NCI-H2196 (cell line): ENCODE measurements at regions not wholly inside any gene's neighbourhood (a gene's known extent, or its start where the extent isn't known, plus 50 kb on each side); places are given as distances from the start of the nearest gene placed in this dataset.

Experiments
- DNase-seq: peaks from one replicate; lab custom pipeline; 2025; ENCODE audit not compliant: unreplicated experiment; lab: John Stamatoyannopoulos, UW

DNA sequence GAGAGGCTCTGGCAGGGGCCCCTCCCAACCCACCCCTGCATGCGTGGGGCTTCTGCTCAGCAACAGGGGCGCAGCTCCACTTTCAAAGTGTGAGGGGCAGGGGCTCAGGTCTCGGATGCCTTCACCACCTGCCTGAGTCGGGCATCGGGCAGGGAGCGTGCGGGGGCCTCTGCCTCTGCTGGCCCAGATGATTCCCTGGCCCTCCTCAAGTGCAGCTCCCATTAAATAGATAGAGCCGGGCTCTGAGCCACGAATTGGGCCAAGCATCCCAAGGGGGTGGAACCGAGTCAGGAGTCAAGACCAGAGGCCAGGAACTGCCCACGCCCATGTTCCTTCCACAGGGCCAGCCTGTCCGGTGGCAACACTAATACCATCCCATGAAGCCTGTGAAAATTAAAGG is 108.9 kb upstream of the FAM20C start:
- DNase-seq = no peak

DNA sequence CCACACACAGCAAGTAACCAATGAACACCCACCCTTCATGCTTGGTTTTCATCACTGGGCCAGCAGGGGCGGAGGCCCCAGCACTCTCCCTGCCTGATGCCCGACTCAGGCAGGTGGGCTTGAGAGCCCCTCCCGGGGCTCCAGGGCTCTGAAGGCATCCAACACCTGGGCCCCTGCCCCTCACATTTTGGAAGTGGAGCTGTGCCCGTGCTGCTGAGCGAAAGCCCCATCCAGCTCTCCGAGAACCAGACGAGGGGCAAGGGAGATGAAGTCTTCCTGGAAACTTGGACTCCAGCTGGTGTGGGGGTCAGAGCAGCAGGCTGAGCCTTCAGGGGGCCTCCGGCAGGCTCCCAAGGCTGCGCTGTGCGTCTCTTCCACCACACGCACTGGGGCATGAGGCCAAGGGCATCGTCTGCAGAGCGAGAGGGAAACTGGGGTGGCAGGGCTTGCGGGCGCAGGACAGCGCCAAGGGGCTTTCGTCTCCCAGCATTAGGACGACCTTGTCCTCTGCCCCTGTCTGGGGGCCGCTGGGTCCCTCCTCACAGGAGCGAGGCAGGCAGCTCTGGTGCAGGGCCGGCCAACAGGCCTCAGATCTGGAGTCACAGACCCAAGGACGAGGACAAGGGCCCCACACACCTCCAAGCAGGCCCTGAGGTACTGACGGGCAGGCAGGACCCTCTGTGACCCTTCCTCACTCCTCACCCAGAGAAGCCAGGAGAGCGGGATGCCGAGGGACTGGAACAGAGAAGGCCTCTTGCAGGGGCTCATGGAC is 108.3 kb upstream of the FAM20C start:
- DNase-seq = no peak

DNA sequence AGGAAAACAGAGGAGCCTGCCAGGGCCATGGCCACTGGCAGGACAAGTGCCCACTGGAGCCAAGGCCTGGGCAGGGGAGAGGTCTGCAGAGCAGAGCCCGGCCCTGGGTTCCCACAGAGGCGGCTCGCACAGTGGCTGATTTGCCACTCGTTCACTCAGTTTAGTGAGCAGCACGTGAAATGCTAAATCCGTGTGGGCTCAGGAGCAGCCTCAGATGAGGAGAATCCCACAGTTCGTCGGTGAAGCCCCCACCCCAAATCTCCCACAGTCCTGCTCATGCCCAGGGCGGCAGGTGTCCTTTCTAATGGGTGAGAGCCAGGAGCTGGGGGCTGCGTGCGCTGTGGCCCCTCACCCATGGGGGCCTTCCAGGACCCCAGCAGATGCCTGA is 107.7 kb upstream of the FAM20C start:
- DNase-seq = no peak

DNA sequence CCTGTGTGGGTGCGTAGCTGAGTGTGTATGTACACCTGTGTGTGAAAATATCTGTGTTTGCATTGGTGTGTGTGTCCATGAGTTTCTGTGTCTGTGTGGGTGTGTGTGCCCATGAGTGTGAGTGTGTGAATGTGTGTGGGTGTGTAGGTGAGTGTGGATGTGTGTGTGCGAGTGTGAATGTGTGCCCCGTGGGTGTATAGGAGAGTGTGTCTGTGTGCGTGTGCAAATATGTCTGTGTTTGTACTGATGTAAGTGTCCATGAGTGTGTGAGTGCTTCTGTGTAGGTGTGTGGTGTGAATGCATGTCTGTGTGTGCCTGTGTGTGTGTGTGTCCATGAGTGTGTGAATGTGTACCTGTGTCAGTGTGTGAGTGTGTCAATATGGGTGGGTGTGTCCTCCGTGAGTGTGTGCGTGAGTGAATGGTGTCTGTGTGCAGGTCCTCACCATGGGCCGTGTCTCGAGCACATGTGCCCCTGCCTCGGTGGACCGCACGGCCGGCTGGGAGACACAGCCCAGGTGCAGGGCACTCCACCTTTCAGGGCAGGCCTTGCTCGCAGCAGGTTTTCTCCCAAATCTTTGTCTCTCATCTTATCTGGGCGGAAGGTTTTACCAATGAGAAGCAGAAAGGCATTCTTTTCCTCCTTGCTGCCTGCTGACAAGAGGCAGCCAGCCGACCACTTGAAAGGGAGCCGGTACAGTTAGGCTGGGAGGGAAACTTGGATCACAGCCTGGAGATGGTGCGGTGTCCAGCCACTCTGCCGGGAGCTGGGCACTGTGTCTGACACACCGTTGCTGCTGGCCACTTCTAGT is 107.1 kb upstream of the FAM20C start:
- DNase-seq = peak; percentile 48

DNA sequence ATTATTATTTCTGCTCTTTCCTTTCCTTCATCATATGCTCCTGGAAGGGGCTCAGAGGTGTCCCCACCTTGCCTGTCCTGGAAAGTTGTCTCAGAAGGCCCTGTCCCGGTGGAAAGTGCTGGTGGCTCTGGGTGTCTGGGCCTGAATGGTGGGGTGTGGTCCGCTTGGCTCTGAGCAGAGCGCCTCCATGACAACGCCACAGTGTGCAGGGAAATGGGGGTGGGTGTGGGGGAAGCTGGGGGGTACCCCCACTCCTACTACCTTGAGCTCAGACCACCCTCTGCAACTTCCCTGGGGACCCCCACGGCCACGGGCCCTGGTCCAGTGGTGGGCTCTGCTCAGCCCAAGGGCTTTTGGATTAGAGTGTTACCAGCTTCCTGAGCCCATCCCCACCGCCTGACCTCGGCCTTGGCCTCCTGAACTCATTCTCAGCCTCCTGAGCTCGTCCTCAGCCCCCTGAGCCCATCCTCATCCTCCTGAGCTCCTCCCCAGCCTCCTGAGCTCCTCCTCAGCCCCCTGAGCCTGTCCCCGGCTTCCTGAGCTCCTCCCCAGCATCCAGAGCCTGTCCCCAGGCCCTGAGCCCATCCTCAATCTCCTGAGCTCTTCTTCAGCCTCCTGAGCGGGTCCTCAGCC is 106.4 kb upstream of the FAM20C start:
- DNase-seq = no peak

DNA sequence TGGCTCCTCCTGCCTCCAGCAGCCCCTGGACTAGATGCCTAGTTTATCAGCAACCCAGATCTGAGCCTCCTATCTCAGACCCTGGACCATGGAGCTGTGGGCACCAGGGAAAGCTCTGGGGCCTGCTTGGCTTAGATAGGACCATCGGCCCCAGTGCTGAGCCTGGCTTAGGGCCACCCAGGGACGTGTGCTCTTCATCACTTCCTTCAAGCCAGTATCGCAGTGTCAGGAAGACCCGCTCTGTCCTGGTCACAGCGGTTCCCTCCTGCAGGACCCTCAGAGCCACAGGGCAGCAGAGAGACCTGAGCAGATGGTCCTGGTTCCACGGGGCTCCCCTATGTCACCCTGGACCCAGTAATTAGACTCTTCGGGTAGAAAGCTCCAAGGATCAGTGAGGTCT is 105.7 kb upstream of the FAM20C start:
- no peak for DNase-seq

DNA sequence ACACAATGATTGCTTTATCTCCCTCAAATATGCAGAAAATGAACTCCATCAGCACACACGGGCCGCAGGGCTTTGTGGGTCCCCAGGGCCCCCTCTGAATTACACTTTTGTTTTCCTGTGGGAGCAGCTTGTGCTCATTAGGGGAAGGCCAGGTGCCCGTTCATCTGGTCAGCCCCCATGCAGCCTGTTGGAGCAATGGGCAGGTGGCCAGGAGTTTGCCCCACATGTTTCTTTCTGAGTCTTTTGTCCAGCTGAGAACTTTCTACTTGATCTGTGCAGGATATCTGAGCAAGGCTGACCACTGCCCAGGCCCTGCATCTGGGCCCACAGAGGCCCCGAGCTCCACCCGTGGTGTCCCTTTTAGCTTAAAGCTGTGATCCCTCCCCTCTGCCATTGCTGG is 105.3 kb upstream of the FAM20C start:
- DNase-seq = no peak

DNA sequence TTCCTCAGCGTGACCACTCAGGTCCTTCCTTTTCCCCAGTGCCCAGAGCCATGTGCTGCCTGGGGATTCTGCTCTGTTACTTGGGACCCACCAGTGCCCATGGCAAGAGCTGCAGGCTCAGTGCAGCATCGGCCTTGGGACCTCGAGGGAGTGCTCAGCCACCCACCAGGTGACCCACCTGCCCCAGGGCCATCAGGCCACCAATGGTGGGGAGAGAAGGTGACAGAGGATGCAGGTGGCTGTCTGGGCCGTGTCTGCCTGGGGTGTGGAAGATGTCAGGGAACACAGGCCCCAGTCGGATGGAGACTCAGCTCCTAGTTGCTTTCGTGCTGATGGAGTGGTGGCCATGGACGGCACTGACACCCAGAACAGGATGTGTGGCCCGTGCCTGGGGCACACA is 104.7 kb upstream of the FAM20C start:
- no peak for DNase-seq

DNA sequence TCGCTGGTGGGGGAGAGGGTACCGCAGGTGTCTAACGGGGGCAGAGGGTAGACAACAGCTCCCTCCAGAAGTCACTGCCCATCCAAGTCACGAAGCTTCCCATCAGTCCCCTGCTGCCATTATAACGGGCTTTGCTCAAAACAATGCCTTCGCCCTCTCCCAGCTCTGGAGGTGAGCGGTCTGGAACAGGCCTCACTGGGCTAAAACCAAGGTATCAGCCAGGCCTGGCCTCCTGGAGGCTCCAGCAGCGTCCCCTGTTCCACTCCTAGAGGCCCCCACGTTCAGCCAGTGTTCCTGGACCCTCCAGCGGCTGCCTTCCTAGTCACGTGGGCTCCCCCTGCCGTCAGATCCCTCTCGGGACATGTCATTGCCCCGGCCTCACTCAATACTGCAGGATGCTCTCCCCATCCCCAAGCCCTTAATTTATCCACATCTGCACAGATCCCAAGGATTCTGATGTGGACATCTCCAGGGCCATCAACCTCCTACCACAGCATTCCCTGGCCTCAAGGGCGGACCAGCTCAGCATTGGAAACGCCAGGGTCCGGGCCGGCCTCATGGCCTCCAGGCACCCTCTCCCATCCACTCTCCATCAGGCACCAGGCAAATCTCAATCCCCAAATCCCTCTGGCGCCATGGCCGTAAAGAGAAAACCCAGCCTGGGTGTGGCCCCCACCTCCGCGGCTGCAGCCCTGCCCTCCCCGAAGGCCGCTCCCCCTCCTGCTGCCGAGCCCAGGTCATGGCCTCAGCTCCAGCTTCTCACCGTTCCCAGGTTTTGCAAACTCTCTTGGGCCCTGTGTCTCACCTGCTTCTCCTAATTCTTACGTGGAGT is 104.1 kb upstream of the FAM20C start:
- DNase-seq = no peak

DNA sequence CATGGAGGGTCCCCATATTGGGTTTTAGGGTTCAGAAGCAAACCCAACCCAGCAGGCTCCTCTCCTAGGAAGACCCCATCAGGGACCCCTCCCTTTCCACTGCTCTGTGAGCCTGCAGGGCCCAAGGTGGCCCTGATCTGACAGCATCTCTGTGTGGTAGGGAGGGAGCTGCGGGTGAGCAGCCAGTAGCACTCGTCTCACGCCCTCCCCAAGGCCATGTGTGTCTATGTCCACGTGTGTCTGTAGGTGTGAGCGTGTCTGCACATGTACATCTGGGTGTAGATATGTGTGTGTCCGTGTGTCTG is 103.5 kb upstream of the FAM20C start:
- DNase-seq = no peak

DNA sequence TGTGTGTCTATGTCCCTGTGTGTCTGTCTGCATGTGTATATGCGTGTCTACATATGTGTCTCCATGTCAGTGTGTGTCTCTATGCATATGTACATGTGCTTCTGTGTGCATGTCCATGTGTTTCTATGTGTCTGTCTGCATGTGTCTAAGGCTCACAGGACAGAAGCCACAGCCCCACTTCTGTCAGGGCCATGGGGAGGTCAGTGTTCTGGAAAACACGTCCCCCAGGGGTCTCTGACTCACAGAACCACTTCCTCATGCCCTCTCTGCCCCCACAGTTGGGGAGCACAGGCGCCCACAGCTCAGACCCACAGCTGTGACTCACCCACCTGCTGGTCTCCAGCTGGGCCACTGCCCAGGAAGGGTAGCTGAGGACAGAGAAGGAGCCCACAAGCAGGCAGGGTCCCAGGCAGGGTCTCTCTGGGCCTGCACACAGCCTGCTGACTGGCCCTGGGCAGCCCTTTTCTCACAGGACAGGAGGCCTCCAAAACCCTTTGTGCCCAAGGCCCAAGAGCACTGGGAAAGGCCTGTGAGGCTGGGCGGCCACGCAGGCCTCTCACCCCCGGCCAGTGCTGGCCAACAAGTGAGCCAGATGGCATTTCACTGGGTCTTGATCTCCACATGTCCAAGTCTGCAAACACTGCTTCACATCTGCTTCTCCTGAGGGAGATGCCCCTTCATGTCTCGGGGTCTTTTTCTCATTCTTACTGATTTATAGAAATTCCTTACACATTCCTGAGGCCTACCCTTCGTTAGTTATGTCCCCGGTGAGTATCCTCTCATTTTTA is 102.9 kb upstream of the FAM20C start:
- DNase-seq = no peak

DNA sequence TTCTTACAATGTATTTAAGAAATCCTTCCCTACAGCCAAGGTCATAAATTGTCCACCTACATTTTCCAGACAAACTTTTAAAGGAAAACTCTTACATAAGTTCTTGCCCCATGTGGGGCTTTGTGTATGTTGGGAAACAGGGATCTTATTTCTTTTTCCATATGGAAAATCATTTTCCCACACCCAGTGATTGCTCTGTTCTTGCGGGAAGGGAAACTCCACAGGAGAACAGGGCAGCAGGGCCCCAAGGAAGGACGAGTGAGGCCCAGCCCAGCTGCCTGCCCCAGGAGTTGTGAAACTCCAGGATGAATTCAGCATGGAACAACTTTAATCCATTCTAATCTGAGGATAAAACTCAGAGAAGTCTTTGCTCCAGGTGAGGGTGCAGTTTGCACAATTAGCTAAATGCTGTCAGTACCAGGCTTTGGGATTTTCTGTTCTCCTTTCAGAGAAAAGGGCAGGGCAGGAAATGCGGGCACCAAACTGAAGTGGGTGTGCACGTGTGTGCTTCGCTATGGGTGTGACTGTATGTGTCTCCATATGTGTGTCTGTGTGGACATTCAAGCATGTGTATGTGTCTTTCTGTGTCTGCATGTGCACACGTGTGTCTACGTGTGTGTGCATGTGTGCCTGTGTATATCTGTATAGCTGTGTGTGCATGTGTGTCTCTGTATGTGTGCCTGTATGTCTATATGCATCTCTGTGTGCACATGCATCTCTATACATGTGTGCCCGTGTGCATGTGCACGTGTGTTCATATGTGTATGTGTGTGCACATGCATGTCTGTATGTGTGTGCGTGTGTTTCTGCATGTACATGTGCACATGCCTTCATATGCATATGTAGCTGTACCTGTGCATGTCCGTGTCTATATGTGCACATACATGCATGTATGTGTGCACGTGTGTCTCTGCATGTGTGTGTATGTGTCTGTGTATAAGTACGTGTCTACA is 102.0 kb upstream of the FAM20C start:
- DNase-seq = no peak

DNA sequence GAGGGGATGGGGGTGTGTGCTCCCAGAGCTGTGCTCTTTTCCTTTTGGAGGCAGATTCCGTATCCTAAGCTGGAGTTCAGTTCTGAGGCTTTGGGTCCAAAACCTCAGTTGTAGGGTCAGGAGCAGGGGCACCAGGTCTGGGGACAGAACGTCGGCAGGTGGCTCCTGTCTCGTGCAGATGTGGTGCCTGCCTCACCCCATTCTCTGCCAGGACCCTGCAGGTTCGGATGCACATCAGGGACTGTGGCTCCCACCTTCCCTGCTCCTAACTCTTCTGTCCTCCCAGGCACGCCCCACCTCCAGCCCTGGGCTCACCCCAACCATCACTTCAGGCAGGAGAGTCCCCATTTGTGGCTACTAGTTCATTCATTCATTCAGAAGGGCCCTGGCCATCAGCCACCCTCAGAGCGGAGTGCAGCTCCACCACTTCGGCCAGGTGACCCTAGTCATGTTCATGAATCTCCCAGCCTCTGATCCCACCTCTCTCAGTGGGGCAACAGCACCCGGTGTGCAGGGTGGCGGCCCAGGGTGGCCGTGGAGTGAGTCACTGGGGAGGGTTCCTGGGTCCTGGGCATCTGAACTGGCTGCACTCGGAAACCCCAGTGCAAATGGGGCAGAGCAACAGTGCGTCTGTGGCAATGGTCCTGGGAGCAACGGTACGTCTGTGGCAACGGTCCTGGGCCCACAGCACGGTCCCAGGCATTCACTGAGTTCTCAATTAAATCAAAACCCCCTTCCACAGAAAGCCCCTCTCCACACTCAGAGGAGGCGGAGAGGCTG is 100.8 kb upstream of the FAM20C start:
- DNase-seq = no peak

DNA sequence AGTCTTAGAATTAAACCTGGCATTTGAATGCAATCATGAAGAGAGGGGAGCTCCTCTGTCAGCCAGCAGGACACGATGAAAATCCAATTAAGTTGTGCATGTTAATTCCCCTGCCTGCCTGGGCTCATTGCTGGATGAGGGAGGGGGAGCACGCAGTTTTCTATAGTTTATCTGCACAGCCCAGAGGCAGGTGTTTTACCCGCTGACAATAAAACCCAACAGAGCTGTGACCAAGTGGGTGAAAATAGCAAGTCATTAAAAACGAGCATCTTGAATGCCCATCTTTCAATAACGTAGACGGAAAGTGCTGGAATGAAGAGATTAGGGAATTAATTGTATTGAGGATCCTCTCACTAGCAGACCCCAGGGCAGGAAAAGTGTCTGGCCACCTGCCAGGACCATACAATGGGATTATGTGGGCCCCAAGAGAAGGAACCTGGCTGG is 100.1 kb upstream of the FAM20C start:
- DNase-seq = no peak

DNA sequence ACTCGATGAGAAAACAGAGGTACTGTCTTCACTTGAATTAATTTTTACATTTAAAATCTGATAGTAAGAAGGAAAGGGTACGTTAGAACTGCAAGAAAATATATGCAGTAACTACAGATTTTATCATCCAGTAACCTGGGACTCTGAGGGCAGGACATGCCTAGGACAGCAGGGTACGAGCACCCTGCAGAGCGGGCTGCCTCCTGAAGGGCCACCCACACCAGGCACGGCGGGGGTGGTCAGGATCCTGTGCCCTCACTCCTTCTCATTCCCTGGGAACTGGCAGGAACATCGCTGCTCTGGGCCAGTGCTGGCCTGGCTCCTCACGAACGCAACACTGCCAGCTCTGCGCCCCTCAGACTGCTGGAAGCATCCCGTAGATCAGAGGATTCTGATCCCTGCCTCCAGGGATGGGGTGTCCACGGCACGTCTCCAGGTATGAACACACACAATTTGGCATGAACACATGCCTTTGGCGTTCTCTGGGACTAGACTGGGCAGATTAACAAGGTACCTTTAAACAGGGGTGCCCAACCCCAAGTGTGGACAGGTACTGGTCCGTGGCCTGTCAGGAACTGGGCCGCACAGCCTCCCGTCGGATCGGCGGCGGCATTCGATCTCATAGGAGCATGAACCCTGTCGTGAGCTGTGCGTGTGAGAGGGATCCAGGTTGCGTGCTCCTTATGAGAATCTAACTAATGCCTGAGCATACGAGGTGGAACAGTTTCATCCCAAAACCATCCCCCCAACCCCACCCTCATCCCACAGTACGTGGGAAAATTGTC is 99.3 kb upstream of the FAM20C start:
- DNase-seq = no peak

DNA sequence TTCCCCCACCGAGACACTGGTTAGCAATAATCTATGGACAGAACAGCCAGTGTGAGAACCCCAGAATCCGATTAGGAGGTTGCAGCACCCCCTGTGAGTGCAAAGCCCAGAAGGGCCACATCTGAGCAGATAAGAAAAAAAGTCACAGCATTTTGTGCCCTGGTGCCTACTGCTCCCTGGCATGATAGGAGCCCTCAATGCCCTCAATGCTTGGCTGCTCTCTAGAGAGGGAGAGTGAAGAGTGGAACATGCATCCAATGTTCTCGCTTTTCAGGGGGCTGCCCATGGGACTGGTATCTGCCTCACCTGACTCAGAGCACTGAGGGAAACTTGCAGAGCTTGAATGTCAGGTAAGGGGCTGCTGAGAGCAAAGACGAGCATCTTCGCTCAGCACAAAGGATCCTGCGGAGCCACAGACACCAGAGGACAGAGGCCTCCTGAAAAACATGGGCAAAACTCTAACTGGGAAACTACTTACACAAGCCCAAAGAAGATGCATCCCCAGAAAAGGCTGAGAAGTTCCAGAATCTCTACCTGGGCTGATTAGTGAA is 98.0 kb upstream of the FAM20C start:
- DNase-seq = no peak

DNA sequence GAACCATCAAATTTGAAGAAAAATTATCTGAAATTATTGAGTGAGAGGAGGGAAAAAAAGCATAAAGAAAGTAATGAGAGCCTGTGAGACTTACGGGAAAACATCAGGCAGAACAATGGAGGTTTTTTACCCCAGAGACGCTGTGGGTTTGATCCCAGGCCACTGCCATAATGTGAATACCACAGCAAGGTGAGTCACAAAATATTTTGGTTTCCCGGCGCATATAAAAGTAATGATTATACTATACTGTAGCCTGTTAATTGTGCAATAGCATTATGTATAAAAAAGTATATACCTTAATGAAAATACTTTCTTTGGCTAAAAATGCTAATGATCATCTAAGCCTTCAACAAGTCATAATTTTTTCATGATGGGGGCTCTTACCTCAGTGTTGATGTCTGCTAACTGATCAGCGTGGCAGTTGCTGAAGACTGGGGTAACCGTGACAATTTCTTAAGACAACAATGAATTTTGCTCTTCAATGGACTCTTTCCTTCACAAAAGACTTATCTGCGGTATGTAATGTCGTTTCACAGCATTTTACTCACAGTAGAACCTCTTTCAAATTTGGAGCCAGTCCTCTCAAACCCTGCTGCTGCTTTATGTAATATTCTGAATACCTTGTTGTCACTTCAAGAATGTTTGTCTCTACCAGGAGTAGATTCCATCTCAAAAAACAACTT is 97.0 kb upstream of the FAM20C start:
- no peak for DNase-seq
